Stomach smooth muscle (tissue), 2 donors: ENCODE measurements at regions not wholly inside any gene's neighbourhood (a gene's known extent, or its start where the extent isn't known, plus 50 kb on each side); places are given as distances from the start of the nearest gene placed in this dataset.
A peak's percentile ranks its signal among the peaks of the same experiment; 100 is the strongest.

ENCODE experiments used
- H3K27ac ChIP-seq: one replicate; pipeline ENCODE4 v1.7.0; 2013; ENCODE audit warnings: mild to moderate bottlenecking, low read length, inconsistent platforms
- H3K27me3 ChIP-seq, 2 donors: one replicate each; pipeline ENCODE4 v1.7.0; 2013; ENCODE audit warnings: low read length in 2 of 2; ENCODE audit not compliant: insufficient read depth in 2 of 2, control insufficient read depth in 1 of 2
- H3K36me3 ChIP-seq, 2 donors: one replicate each; pipeline ENCODE4 v1.7.0; 2013; ENCODE audit warnings: low read length in 2 of 2; ENCODE audit not compliant: control insufficient read depth in 2 of 2, insufficient read depth in 2 of 2
- H3K4me1 ChIP-seq: one replicate; pipeline ENCODE4 v1.7.0; 2013; ENCODE audit warnings: low read length; ENCODE audit not compliant: control insufficient read depth, insufficient read depth
- H3K4me3 ChIP-seq, 2 donors: one replicate each; pipeline ENCODE4 v1.7.0; 2013; ENCODE audit warnings: low read length in 2 of 2
- H3K9ac ChIP-seq, 2 donors: one replicate each; pipeline ENCODE4 v1.7.0; 2013; ENCODE audit warnings: low read length in 2 of 2, mild to moderate bottlenecking in 1 of 2
- H3K9me3 ChIP-seq, 2 donors: one replicate each; pipeline ENCODE4 v1.7.0; 2013; ENCODE audit warnings: low read length in 2 of 2; ENCODE audit not compliant: control insufficient read depth in 2 of 2
- donor health status: healthy.
- donor health status: Pancreatic carcinoma.

DNA sequence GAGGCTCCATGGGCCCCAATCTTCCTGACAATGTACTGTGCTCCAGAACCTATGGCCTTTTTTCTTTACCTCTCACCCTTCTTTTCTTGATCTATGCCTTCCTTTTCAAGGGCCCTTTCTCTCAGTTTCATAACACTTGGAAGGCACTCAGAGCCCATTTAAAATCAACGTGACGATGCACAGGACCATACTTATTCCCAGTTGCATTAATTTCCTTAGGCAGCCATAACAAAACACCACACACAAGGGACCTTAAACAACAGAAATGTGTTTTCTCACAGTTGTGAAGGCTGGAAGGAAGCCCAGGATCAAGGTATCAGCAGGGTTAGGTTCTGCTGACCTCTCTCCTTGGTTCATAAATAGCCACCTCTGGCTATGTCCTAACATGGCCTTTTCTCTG, 414.0 kb upstream of the TNP1 start:
- H3K4me1 ChIP-seq: peaks cover 43% of the 10 kb centered on the region
- H3K36me3 ChIP-seq: no peaks in the 10 kb centered on the region
- H3K9ac ChIP-seq: no peak overlapping the region
- H3K9me3 ChIP-seq: no peaks in the 10 kb centered on the region
- no peaks in the 10 kb centered on the region for H3K27me3 ChIP-seq
- H3K27ac ChIP-seq: peak overlapping the region; percentile 84
- H3K4me3 ChIP-seq: no peak overlapping the region

DNA sequence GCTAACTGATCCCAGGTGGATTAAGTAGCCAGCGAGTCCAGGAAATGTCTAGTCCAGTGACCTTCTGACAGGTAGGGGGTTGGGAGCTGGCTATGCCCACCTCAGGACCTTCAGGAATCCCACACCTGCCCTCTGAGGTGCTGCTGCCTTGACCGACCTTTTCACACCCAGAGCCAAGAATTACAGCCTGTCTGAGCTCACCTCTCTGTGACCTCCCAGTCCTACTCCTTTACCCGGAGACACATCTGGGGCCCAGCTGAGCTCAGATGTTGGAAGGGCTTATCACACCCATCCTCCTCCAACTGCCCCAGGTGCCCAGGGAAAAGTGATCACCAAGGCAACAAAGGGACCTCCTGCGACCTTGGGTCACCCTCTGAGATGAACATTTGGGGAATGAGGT, 413.3 kb upstream of the TNP1 start:
- H3K36me3 ChIP-seq: no peaks in the 10 kb centered on the region
- no peaks in the 10 kb centered on the region for H3K9me3 ChIP-seq
- no peak overlapping the region for H3K9ac ChIP-seq
- H3K4me1 ChIP-seq: peaks cover 36% of the 10 kb centered on the region
- no peaks in the 10 kb centered on the region for H3K27me3 ChIP-seq
- peak overlapping the region; percentile 84 for H3K27ac ChIP-seq
- H3K4me3 ChIP-seq: no peak overlapping the region

- Histone ChIP-seq H3K9me3 (peaks cover 2 to 6% of the 10 kb centered on the region in 2 donors), H3K27me3 (no peaks in the 10 kb centered on the region), H3K9ac (no peak overlapping the region), H3K27ac (peak overlapping the region; percentile 84), H3K4me3 (no peak overlapping the region), H3K4me1 (peaks cover 29% of the 10 kb centered on the region), H3K36me3 (no peaks in the 10 kb centered on the region)
Measured at GRCh38 chr2:217271813-217272212, 411.9 kb upstream of the TNP1 start.

DNA sequence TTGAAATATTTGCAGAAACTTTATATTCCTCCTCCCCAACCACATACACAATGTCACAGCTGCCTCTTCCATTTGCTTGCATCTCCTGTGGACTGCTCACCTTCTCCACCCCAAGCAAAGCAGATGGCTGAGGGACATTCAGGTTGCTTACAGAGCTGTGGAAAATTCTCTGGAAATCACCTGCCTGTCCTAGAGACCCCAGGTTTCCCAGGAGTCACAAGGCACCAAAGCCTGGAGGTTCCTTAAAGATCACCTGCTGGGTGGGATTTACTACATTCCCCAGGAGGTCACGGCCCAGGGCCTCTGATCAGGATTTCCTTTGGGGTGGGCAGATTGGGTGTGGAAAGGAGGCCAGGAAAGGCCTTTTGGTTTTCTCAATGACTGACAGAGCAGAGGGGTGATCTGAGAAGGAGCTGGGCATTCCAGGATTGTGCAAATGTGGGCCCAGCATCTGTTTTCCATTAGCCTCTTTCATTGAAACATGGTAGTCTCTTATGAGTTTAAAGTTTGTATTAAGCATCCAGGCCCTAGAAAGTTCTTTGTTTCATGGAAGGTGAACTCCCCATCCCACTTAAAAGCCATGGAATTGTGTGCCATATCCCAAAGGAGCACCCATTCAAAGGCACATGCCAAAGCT, 410.7 kb upstream of the TNP1 start:
- H3K27ac ChIP-seq: no peak overlapping the region
- H3K4me1 ChIP-seq: peaks cover 26% of the 10 kb centered on the region

GRCh38 chr2:217269701-217270484, 410.0 kb upstream of the TNP1 start:
- Histone ChIP-seq H3K9me3 (peaks cover 3 to 7% of the 10 kb centered on the region in 2 donors), H3K27ac (no peak overlapping the region), H3K9ac (no peak overlapping the region)

More for the DNA sequence above, 410.7 kb upstream of the TNP1 start:
- no peaks in the 10 kb centered on the region for H3K36me3 ChIP-seq
- H3K9me3 ChIP-seq: peaks cover 3 to 7% of the 10 kb centered on the region in 2 donors
- H3K27me3 ChIP-seq: no peaks in the 10 kb centered on the region
- no peak overlapping the region for H3K9ac ChIP-seq
- no peak overlapping the region for H3K4me3 ChIP-seq

GRCh38 chr2:217268978-217269377, 409.1 kb upstream of the TNP1 start:
- no peaks in the 10 kb centered on the region for H3K27me3 ChIP-seq
- no peak overlapping the region for H3K27ac ChIP-seq
- no peak overlapping the region for H3K4me3 ChIP-seq

More at GRCh38 chr2:217269701-217270484, 410.0 kb upstream of the TNP1 start:
- no peaks in the 10 kb centered on the region for H3K27me3 ChIP-seq
- no peaks in the 10 kb centered on the region for H3K36me3 ChIP-seq
- H3K4me1 ChIP-seq: peaks cover 23% of the 10 kb centered on the region
- no peak overlapping the region for H3K4me3 ChIP-seq

DNA sequence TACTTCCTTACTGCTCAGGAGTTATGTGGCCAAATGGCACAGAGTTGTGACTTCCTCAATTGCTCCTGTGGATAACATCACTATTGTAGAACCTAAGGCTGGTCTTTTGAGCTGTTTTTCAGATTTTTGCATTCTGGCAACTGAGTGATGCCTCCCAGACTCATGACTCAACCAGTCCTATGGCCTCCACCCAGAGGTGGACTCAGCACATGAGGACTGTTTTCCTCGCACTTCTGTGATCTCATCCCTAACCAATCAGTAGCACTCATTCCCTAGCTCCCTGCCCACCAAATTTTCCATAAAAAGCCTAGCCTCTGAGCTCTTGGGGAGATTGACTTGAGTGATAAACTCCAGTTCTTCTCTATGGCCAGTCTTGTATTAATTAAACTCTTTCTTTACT, 407.9 kb upstream of the TNP1 start:
- no peaks in the 10 kb centered on the region for H3K36me3 ChIP-seq
- peaks cover 3 to 7% of the 10 kb centered on the region in 2 donors for H3K9me3 ChIP-seq
- H3K4me3 ChIP-seq: no peak overlapping the region
- H3K9ac ChIP-seq: no peak overlapping the region
- H3K4me1 ChIP-seq: peaks cover 13% of the 10 kb centered on the region
- no peaks in the 10 kb centered on the region for H3K27me3 ChIP-seq
- H3K27ac ChIP-seq: no peak overlapping the region

More at GRCh38 chr2:217268978-217269377, 409.1 kb upstream of the TNP1 start:
- Histone ChIP-seq H3K9ac (no peak overlapping the region), H3K9me3 (peaks cover 3 to 7% of the 10 kb centered on the region in 2 donors), H3K4me1 (peaks cover 16% of the 10 kb centered on the region), H3K36me3 (no peaks in the 10 kb centered on the region)

GRCh38 chr2:217263756-217264155, 403.9 kb upstream of the TNP1 start:
- peaks cover 9% of the 10 kb centered on the region for H3K4me1 ChIP-seq
- H3K27ac ChIP-seq: peak overlapping the region; percentile 60
- H3K9ac ChIP-seq: no peak overlapping the region
- no peaks in the 10 kb centered on the region for H3K27me3 ChIP-seq
- H3K36me3 ChIP-seq: no peaks in the 10 kb centered on the region
- peaks cover 3 to 7% of the 10 kb centered on the region in 2 donors for H3K9me3 ChIP-seq
- no peak overlapping the region for H3K4me3 ChIP-seq

- H3K4me1 ChIP-seq: peaks cover 9% of the 10 kb centered on the region
- H3K27me3 ChIP-seq: no peaks in the 10 kb centered on the region
- H3K4me3 ChIP-seq: no peak overlapping the region
- H3K27ac ChIP-seq: peak overlapping the region; percentile 60
- H3K9me3 ChIP-seq: peaks cover 3 to 7% of the 10 kb centered on the region in 2 donors
- H3K36me3 ChIP-seq: no peaks in the 10 kb centered on the region
- no peak overlapping the region for H3K9ac ChIP-seq
Measured at GRCh38 chr2:217262911-217263310, 403.0 kb upstream of the TNP1 start.

- Histone ChIP-seq H3K4me3 (no peak overlapping the region), H3K36me3 (no peaks in the 10 kb centered on the region), H3K9me3 (no peaks in the 10 kb centered on the region), H3K27ac (no peak overlapping the region), H3K27me3 (no peaks in the 10 kb centered on the region), H3K9ac (no peak overlapping the region), H3K4me1 (peaks cover 9% of the 10 kb centered on the region)
Measured at GRCh38 chr2:217261452-217261851, 401.6 kb upstream of the TNP1 start.
